Osteocyte (in vitro differentiated cells): ENCODE measurements at regions not wholly inside any gene's neighbourhood (a gene's known extent, or its start where the extent isn't known, plus 50 kb on each side); places are given as distances from the start of the nearest gene placed in this dataset.

Experiments used
- DNase-seq: peaks from one replicate; pipeline ENCODE4 v3.0.0; 2021; ENCODE audit warnings: mixed read lengths; ENCODE audit not compliant: unreplicated experiment; ENCODE audit errors: extremely low spot score
- H3K27ac Mint-ChIP-seq: one replicate; pipeline ENCODE4 v1.8.0; 2021; ENCODE audit warnings: mild to moderate bottlenecking, mixed read lengths; ENCODE audit not compliant: unreplicated experiment
- H3K27me3 Mint-ChIP-seq: one replicate; pipeline ENCODE4 v1.8.0; 2021; ENCODE audit warnings: mixed read lengths; ENCODE audit not compliant: unreplicated experiment
- H3K36me3 Mint-ChIP-seq: one replicate; pipeline ENCODE4 v1.8.0; 2021; ENCODE audit warnings: mixed read lengths; ENCODE audit not compliant: unreplicated experiment
- H3K4me1 Mint-ChIP-seq: one replicate; pipeline ENCODE4 v1.8.0; 2021; ENCODE audit warnings: mixed read lengths; ENCODE audit not compliant: unreplicated experiment
- H3K4me3 Mint-ChIP-seq: one replicate; pipeline ENCODE4 v1.8.0; 2021; ENCODE audit warnings: mild to moderate bottlenecking, moderate library complexity, mixed read lengths; ENCODE audit not compliant: unreplicated experiment
- H3K9me3 Mint-ChIP-seq: one replicate; pipeline ENCODE4 v1.8.0; 2021; ENCODE audit warnings: mixed read lengths; ENCODE audit not compliant: unreplicated experiment
- TF ChIP-seq, protein P1 (sequence below): fragments of 200-600 bp; sonication (generic); IDR thresholded peaks from 2 replicates; pipeline ENCODE4 v1.5.0; 2021; ENCODE audit warnings: antibody characterized with exemption, mild to moderate bottlenecking, moderate library complexity

DNA sequence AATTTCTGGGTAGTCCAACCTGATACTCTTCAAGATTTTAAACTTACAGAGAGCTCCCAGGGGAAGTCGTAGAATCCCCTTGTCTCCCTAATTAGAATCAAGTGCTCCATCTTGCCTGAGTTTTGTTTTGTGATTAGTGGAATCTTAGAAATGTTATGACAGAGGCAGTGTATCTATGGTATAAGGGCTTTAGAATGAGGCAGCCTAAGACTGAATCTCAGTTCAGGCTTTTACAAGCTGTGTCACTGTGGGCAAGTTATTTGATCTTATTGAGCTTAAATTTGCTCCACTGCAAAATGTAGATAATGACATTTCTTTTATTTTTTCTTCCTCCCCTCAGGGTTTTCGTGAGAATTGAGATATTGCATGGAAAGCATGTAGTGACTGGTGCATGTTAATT lies 215.5 kb downstream of the POSTN start:
- Mint-ChIP-seq H3K27ac (peak overlapping the region; percentile 86), H3K4me3 (no peak overlapping the region), H3K4me1 (peaks cover 41% of the 10 kb centered on the region), H3K36me3 (no peaks in the 10 kb centered on the region), H3K27me3 (no peaks in the 10 kb centered on the region), H3K9me3 (no peaks in the 10 kb centered on the region)
- TF ChIP-seq, protein P1, sequence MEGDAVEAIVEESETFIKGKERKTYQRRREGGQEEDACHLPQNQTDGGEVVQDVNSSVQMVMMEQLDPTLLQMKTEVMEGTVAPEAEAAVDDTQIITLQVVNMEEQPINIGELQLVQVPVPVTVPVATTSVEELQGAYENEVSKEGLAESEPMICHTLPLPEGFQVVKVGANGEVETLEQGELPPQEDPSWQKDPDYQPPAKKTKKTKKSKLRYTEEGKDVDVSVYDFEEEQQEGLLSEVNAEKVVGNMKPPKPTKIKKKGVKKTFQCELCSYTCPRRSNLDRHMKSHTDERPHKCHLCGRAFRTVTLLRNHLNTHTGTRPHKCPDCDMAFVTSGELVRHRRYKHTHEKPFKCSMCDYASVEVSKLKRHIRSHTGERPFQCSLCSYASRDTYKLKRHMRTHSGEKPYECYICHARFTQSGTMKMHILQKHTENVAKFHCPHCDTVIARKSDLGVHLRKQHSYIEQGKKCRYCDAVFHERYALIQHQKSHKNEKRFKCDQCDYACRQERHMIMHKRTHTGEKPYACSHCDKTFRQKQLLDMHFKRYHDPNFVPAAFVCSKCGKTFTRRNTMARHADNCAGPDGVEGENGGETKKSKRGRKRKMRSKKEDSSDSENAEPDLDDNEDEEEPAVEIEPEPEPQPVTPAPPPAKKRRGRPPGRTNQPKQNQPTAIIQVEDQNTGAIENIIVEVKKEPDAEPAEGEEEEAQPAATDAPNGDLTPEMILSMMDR = no peak
- DNase-seq = no peak

DNA sequence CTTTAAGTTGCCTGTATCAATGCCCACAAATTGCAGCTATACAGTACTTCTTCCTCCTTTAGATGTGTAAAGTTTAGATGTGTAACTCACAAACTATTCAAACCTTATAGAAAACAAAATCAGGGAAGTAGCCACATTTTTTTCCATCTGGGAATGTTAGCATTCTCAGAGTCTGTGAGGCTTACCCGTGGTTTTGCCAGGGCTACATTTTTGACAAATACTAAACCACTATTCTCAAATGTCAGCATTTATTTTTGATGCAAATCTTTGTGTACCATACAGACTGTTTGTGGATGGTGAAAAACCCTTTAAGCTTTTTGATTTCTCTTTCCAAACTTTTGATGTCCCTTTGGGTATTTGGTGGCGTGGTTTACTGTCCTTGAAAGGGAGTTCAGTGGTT lies 216.4 kb downstream of the POSTN start:
- Mint-ChIP-seq H3K4me3 (no peak overlapping the region), H3K27ac (peak overlapping the region; percentile 86), H3K27me3 (no peaks in the 10 kb centered on the region), H3K4me1 (peaks cover 41% of the 10 kb centered on the region), H3K9me3 (no peaks in the 10 kb centered on the region), H3K36me3 (no peaks in the 10 kb centered on the region)
- no peak for DNase-seq
- TF ChIP-seq, protein P1 = no peak

DNA sequence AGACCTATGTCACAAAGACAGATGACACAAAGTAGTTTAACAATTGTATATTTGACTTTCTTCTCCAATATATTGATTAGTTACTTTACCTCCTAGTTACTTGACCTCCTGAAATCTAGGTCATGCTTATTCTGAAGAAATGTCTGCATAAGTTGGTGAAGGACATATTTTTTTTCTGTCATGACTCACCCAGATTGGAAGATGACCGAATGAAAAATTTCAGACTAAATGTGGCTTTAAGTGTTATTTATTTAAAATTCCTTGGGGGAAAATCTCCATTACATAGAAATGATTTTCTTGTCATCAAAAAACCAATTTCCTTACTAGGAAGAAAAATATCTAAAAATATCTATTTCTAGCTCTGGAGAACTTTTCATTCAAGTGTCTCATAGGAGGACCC lies 217.1 kb downstream of the POSTN start:
- H3K27ac Mint-ChIP-seq = peak overlapping the region; percentile 86
- H3K27me3 Mint-ChIP-seq = no peaks in the 10 kb centered on the region
- peaks cover 37% of the 10 kb centered on the region for H3K4me1 Mint-ChIP-seq
- TF ChIP-seq, protein P1 = no peak
- no peak for DNase-seq
- no peaks in the 10 kb centered on the region for H3K36me3 Mint-ChIP-seq
- H3K4me3 Mint-ChIP-seq = no peak overlapping the region
- H3K9me3 Mint-ChIP-seq = no peaks in the 10 kb centered on the region

DNA sequence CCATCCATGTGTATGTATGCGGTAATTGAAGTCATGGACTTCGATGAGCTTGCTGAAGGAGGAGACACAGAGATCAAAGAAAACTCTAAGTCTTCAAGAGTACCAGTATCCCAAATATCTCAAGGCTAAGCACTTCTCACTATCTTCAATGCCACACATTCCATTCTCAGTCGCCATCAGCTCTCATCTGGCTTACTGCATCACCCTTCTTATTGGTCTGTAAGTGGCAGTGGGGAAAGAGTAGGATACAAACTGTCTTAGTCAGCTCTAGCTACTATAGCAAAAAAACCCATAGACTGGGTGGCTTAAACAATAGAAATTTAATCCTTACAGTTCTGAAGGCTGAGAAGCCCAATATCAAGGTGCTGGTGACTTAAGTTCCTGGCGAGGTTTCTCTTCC lies 218.7 kb downstream of the POSTN start:
- no peaks in the 10 kb centered on the region for H3K27me3 Mint-ChIP-seq
- peaks cover 29% of the 10 kb centered on the region for H3K4me1 Mint-ChIP-seq
- H3K27ac Mint-ChIP-seq = no peak overlapping the region
- no peak overlapping the region for H3K4me3 Mint-ChIP-seq
- DNase-seq = no peak
- no peaks in the 10 kb centered on the region for H3K9me3 Mint-ChIP-seq
- TF ChIP-seq, protein P1 = no peak
- H3K36me3 Mint-ChIP-seq = no peaks in the 10 kb centered on the region

DNA sequence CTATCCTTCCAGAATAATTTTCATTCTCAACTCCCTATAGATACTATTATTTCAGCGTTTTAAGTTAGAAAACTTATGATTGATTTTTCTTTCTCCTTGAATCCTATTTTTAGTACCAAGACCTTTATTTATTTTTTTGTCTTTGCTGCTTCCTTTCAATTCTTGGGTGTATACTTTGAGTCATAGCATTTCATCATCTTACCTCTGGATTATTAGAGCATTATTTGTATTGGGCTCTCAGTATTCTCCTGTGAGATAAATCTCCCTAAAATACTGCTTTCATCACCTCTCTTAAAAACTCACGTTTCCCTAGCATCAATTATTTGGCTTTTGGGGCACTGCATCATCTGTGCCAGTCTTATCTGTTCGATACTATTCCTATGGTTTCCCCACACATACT lies 222.8 kb downstream of the POSTN start:
- TF ChIP-seq, protein P1 = no peak
- DNase-seq = no peak
- Mint-ChIP-seq H3K27me3 (no peaks in the 10 kb centered on the region), H3K4me3 (no peak overlapping the region), H3K36me3 (no peaks in the 10 kb centered on the region), H3K4me1 (peaks cover under 1% of the 10 kb centered on the region), H3K9me3 (no peaks in the 10 kb centered on the region), H3K27ac (no peak overlapping the region)
